HG02943 (cell line): ENCODE measurements at regions not wholly inside any gene's neighbourhood (a gene's known extent, or its start where the extent isn't known, plus 50 kb on each side); places are given as distances from the start of the nearest gene placed in this dataset.
"Not testable (repeated sequence)": the region's sequence is repeated elsewhere in the genome, so short reads cannot be mapped to it uniquely, and the experiment has no call there.

Experiments used
- ATAC-seq: cut with Tn5 transposase; IDR thresholded peaks from one replicate; pipeline ENCODE4 v1.9.1; 2021; ENCODE audit warnings: mild to moderate bottlenecking, low read depth, moderate library complexity; ENCODE audit not compliant: unreplicated experiment

GRCh38 chr11:49499117-49499516 is 290.7 kb upstream of the FOLH1 start:
- ATAC-seq = no peak

GRCh38 chr11:49505231-49505630 is 296.8 kb upstream of the FOLH1 start:
- ATAC-seq = no peak

GRCh38 chr11:49526240-49526829 is 317.9 kb upstream of the FOLH1 start:
- peak; percentile 86 for ATAC-seq

- ATAC-seq = no peak
Observed at GRCh38 chr11:49533204-49533603, 324.8 kb upstream of the FOLH1 start.

GRCh38 chr11:49538927-49539326 is 330.5 kb upstream of the FOLH1 start:
- not testable (repeated sequence) for ATAC-seq

GRCh38 chr11:49558261-49558847 is 350.0 kb upstream of the FOLH1 start:
- not testable (repeated sequence) for ATAC-seq

GRCh38 chr11:49560593-49560992 is 352.2 kb upstream of the FOLH1 start:
- ATAC-seq = not testable (repeated sequence)

GRCh38 chr11:49561240-49561880 is 353.0 kb upstream of the FOLH1 start:
- ATAC-seq = not testable (repeated sequence)

- not testable (repeated sequence) for ATAC-seq
Observed at GRCh38 chr11:49562262-49562661, 353.9 kb upstream of the FOLH1 start.

GRCh38 chr11:49579492-49579891 is 371.1 kb upstream of the FOLH1 start:
- not testable (repeated sequence) for ATAC-seq

- ATAC-seq = not testable (repeated sequence)
Observed at GRCh38 chr11:49585495-49585894, 366.7 kb upstream of the OR4C13 start.

GRCh38 chr11:49608892-49609291 is 343.3 kb upstream of the OR4C13 start:
- ATAC-seq = not testable (repeated sequence)

- ATAC-seq = not testable (repeated sequence)
Observed at GRCh38 chr11:49623872-49624271, 328.3 kb upstream of the OR4C13 start.

GRCh38 chr11:49670705-49671104 is 281.5 kb upstream of the OR4C13 start:
- not testable (repeated sequence) for ATAC-seq

GRCh38 chr11:49702121-49702520 is 250.1 kb upstream of the OR4C13 start:
- not testable (repeated sequence) for ATAC-seq

- ATAC-seq = not testable (repeated sequence)
Observed at GRCh38 chr11:49750447-49750846, 201.7 kb upstream of the OR4C13 start.

GRCh38 chr11:49750960-49751359 is 201.2 kb upstream of the OR4C13 start:
- not testable (repeated sequence) for ATAC-seq

GRCh38 chr11:49780791-49781190 is 171.4 kb upstream of the OR4C13 start:
- not testable (repeated sequence) for ATAC-seq

- not testable (repeated sequence) for ATAC-seq
Observed at GRCh38 chr11:49782000-49782399, 170.2 kb upstream of the OR4C13 start.

- not testable (repeated sequence) for ATAC-seq
Observed at GRCh38 chr11:49783841-49784240, 168.3 kb upstream of the OR4C13 start.

GRCh38 chr11:49789787-49790186 is 162.4 kb upstream of the OR4C13 start:
- ATAC-seq = not testable (repeated sequence)
